CD14-positive monocyte (primary cell): ENCODE measurements at regions not wholly inside any gene's neighbourhood (a gene's known extent, or its start where the extent isn't known, plus 50 kb on each side); places are given as distances from the start of the nearest gene placed in this dataset.
"Not testable (repeated sequence)": the region's sequence is repeated elsewhere in the genome, so short reads cannot be mapped to it uniquely, and the experiment has no call there.

Experiments used
- DNase-seq, 3 donors: peaks; one replicate each; pipeline ENCODE4 v3.0.0-alpha.2; 2011 to 2022
- H2AFZ ChIP-seq: 2 replicates; pipeline ENCODE4 v1.6.0; 2012; ENCODE audit warnings: mild to moderate bottlenecking, low read depth, low read length, inconsistent platforms; ENCODE audit not compliant: insufficient read depth, poor library complexity, severe bottlenecking
- H3K27ac ChIP-seq, 2 donors: 1 replicate in 1 of 2; 2 replicates in 1 of 2; pipeline ENCODE4 v1.5.1; 2012 to 2013; ENCODE audit warnings: low read length in 2 of 2, control low read depth in 1 of 2, inconsistent platforms in 1 of 2, low read depth in 1 of 2, mild to moderate bottlenecking in 1 of 2
- H3K27me3 ChIP-seq, 2 donors: one replicate each; pipeline versions ENCODE4 v1.6.0 to v1.6.1; 2011 to 2013; ENCODE audit warnings: low read length in 2 of 2; ENCODE audit not compliant: control insufficient read depth in 2 of 2, insufficient read depth in 2 of 2
- H3K36me3 ChIP-seq, 2 donors: replicated peaks in 1 of 2; 1 replicate in 1 of 2; 2 replicates in 1 of 2; pipeline versions ENCODE4 v1.5.1 to v1.6.1; 2012 to 2013; ENCODE audit warnings: low read length in 2 of 2, control low read depth in 1 of 2, inconsistent platforms in 1 of 2, mild to moderate bottlenecking in 1 of 2; ENCODE audit not compliant: insufficient read depth in 2 of 2, control insufficient read depth in 1 of 2
- H3K4me1 ChIP-seq, 2 donors: 1 replicate in 1 of 2; 2 replicates in 1 of 2; pipeline versions ENCODE4 v1.5.1 to v1.6.1; 2012 to 2013; ENCODE audit warnings: low read length in 2 of 2, control low read depth in 1 of 2, inconsistent platforms in 1 of 2, mild to moderate bottlenecking in 1 of 2, moderate library complexity in 1 of 2; ENCODE audit not compliant: insufficient read depth in 2 of 2, control insufficient read depth in 1 of 2
- H3K4me2 ChIP-seq: replicated peaks from 2 replicates; pipeline ENCODE3; 2012; ENCODE audit warnings: low read length, moderate library complexity, mild to moderate bottlenecking; ENCODE audit not compliant: poor library complexity, severe bottlenecking; ENCODE audit errors: extremely low read depth
- H3K4me3 ChIP-seq, 3 experiments: fragments of 200-600 bp in 1 of 3; sonication (generic) in 1 of 3; replicated peaks in 1 of 3; 1 replicate in 2 of 3; 2 replicates in 1 of 3; pipeline ENCODE4 v1.5.1; 2011 to 2013; ENCODE audit warnings: low read length in 3 of 3, mild to moderate bottlenecking in 3 of 3, control low read depth in 2 of 3, low read depth in 2 of 3, inconsistent platforms in 1 of 3, moderate library complexity in 1 of 3
- H3K79me2 ChIP-seq: 2 replicates; pipeline ENCODE4 v1.6.0; 2012; ENCODE audit warnings: mild to moderate bottlenecking, control low read depth, inconsistent platforms, low read length, moderate library complexity; ENCODE audit not compliant: insufficient read depth
- H3K9ac ChIP-seq: 2 replicates; pipeline ENCODE4 v1.6.0; 2017; ENCODE audit warnings: low read length, mild to moderate bottlenecking; ENCODE audit not compliant: insufficient read depth, poor library complexity, severe bottlenecking
- H3K9me3 ChIP-seq, 2 donors: replicated peaks in 1 of 2; 1 replicate in 1 of 2; 2 replicates in 1 of 2; pipeline versions ENCODE4 v1.5.1 to v1.6.1; 2012 to 2013; ENCODE audit warnings: low read length in 2 of 2, control low read depth in 1 of 2; ENCODE audit not compliant: control insufficient read depth in 1 of 2, insufficient read depth in 1 of 2
- H4K20me1 ChIP-seq: 2 replicates; pipeline ENCODE4 v1.6.0; 2012; ENCODE audit warnings: mild to moderate bottlenecking, low read length, control low read depth, moderate library complexity; ENCODE audit not compliant: insufficient read depth
- H3K27ac Mint-ChIP-seq, 7 donors: one replicate each; pipeline ENCODE4 v1.8.0; 2020; ENCODE audit warnings: mild to moderate bottlenecking in 7 of 7, mixed read lengths in 7 of 7, moderate library complexity in 6 of 7, inconsistent platforms in 2 of 7
- H3K27me3 Mint-ChIP-seq, 3 donors: one replicate each; pipeline ENCODE4 v1.8.0; 2021 to 2022; ENCODE audit warnings: low read depth in 3 of 3, mild to moderate bottlenecking in 3 of 3, mixed read lengths in 3 of 3, moderate library complexity in 3 of 3, inconsistent platforms in 1 of 3
- H3K36me3 Mint-ChIP-seq, 2 donors: one replicate each; pipeline ENCODE4 v1.8.0; 2020; ENCODE audit warnings: mixed read lengths in 2 of 2, inconsistent platforms in 1 of 2, mild to moderate bottlenecking in 1 of 2
- H3K4me1 Mint-ChIP-seq: one replicate; pipeline ENCODE4 v1.8.0; 2020; ENCODE audit warnings: mild to moderate bottlenecking, mixed read lengths
- H3K4me3 Mint-ChIP-seq, 2 donors: one replicate each; pipeline ENCODE4 v1.8.0; 2020; ENCODE audit warnings: mild to moderate bottlenecking in 2 of 2, mixed read lengths in 2 of 2, moderate library complexity in 1 of 2
- H3K9me3 Mint-ChIP-seq, 7 donors: one replicate each; pipeline ENCODE4 v1.8.0; 2020 to 2022; ENCODE audit warnings: mixed read lengths in 7 of 7, mild to moderate bottlenecking in 6 of 7, moderate library complexity in 6 of 7, inconsistent platforms in 2 of 7
- CTCF ChIP-seq: fragments of 200-600 bp; IDR thresholded peaks from one replicate; pipeline ENCODE4 v1.8.0; 2022; ENCODE audit warnings: antibody characterized with exemption, mild to moderate bottlenecking
- WGBS: methylation state at CpG from one replicate; pipeline ENCODE4 v1.1.5; 2013; ENCODE audit warnings: missing lambda C conversion rate; ENCODE audit not compliant: insufficient coverage; 5-methylcytosine and 5-hydroxymethylcytosine counted together
- intact Hi-C, 2 donors: fragments of 100-400 bp; cut with micrococcal nuclease; formaldehyde crosslinking; loops; one replicate each; pipeline versions ENCODE4 v1.15.0 to v1.15.1; 2023

- Histone ChIP-seq H3K9ac (no peak overlapping the region), H3K36me3 (no peaks in the 10 kb centered on the region), H4K20me1 (no peaks in the 10 kb centered on the region), H3K4me3 (no peak overlapping the region), H2AFZ (no peak overlapping the region), H3K9me3 (peaks cover 5 to 10% of the 10 kb centered on the region in 2 donors), H3K27me3 (no peaks in the 10 kb centered on the region), H3K4me1 (no peaks in the 10 kb centered on the region), H3K4me2 (no peak overlapping the region), H3K27ac (no peak overlapping the region), H3K79me2 (no peaks in the 10 kb centered on the region)
- intact Hi-C loops = no loop called here
- Mint-ChIP-seq H3K4me3 (no peak overlapping the region), H3K36me3 (no peaks in the 10 kb centered on the region), H3K27me3 (peaks cover 0 to 2% (median 2%) of the 10 kb centered on the region in 3 donors), H3K9me3 (peaks cover 5 to 14% (median 8%) of the 10 kb centered on the region in 7 donors), H3K27ac (no peak overlapping the region), H3K4me1 (no peaks in the 10 kb centered on the region)
- DNase-seq = no peak
- TF ChIP-seq CTCF = no peak
- no CpG with 5 or more reads among the region's 1 CpG for WGBS
Measured at GRCh38 chr5:82509762-82510161, 231.6 kb upstream of the RPS23 start.

- H4K20me1 ChIP-seq, H3K79me2 ChIP-seq, H2AFZ ChIP-seq, H3K4me1 Mint-ChIP-seq, H3K27ac ChIP-seq, H3K4me3 ChIP-seq, H3K27ac Mint-ChIP-seq, H3K4me2 ChIP-seq, H3K4me3 Mint-ChIP-seq, H3K27me3 ChIP-seq, H3K36me3 Mint-ChIP-seq, H3K4me1 ChIP-seq, H3K9ac ChIP-seq, H3K27me3 Mint-ChIP-seq, H3K36me3 ChIP-seq, DNase-seq, intact Hi-C loops: not testable (repeated sequence)
- peaks cover 5 to 14% (median 8%) of the 10 kb centered on the region in 7 donors for H3K9me3 Mint-ChIP-seq
- WGBS = 80% methylated on average over 1 of the region's 3 CpGs
- peaks cover 5 to 10% of the 10 kb centered on the region in 2 donors for H3K9me3 ChIP-seq
Measured at GRCh38 chr5:82506390-82506789, 228.2 kb upstream of the RPS23 start.
